HL-60 (cell line): ENCODE measurements at regions not wholly inside any gene's neighbourhood (a gene's known extent, or its start where the extent isn't known, plus 50 kb on each side); places are given as distances from the start of the nearest gene placed in this dataset.

Source experiments
- DNase-seq, 2 experiments: peaks; one replicate each; pipeline ENCODE4 v3.0.0-alpha.2; 2010 to 2020; ENCODE audit warnings: low read depth in 1 of 2, low spot score in 1 of 2
- H3K27ac ChIP-seq: fragments of 250-450 bp; sonication (Bioruptor Pico); replicated peaks from 2 replicates; pipeline ENCODE4 v1.5.1; 2020; ENCODE audit warnings: mild to moderate bottlenecking, moderate library complexity
- H3K27me3 ChIP-seq: fragments of 250-450 bp; sonication (Bioruptor Pico); 2 replicates; pipeline ENCODE4 v1.5.1; 2021; ENCODE audit warnings: mild to moderate bottlenecking, moderate library complexity; ENCODE audit not compliant: insufficient read depth, poor library complexity, severe bottlenecking
- H3K4me3 ChIP-seq: replicated peaks from 2 replicates; pipeline ENCODE4 v1.5.1; 2011; ENCODE audit warnings: mild to moderate bottlenecking, control low read depth, low read length; ENCODE audit not compliant: insufficient read depth
- CTCF ChIP-seq: IDR thresholded peaks from one replicate; pipeline ENCODE4 v1.5.1; 2011; ENCODE audit warnings: low read length, control low read depth, inconsistent platforms; ENCODE audit not compliant: insufficient read depth
- GABPA ChIP-seq: IDR thresholded peaks from 2 replicates; pipeline ENCODE4 v1.6.1; 2012; ENCODE audit warnings: low read depth
- POLR2AphosphoS5 ChIP-seq: IDR thresholded peaks from 2 replicates; pipeline ENCODE4 v1.6.1; 2012; ENCODE audit warnings: low read depth
- REST ChIP-seq: IDR thresholded peaks from 2 replicates; pipeline ENCODE4 v1.6.1; 2012; ENCODE audit warnings: low read depth; ENCODE audit not compliant: insufficient replicate concordance
- SPI1 ChIP-seq: IDR thresholded peaks from 2 replicates; pipeline ENCODE4 v1.6.1; 2012; ENCODE audit warnings: low read depth, mild to moderate bottlenecking, borderline replicate concordance

- DNase-seq, result no peak
- no peaks in the 10 kb centered on the region for H3K27me3 ChIP-seq
- no peak overlapping the region for H3K27ac ChIP-seq
- TF ChIP-seq POLR2AphosphoS5 (no peak), SPI1 (no peak), REST (no peak), GABPA (no peak), CTCF (no peak)
- no peak overlapping the region for H3K4me3 ChIP-seq
Observed at GRCh38 chr1:235925016-235925415, 58.3 kb upstream of the LYST start.

GRCh38 chr1:235923466-235924021, 56.8 kb upstream of the LYST start:
- no peak for DNase-seq
- no peaks in the 10 kb centered on the region for H3K27me3 ChIP-seq
- no peak overlapping the region for H3K27ac ChIP-seq
- TF ChIP-seq POLR2AphosphoS5 (no peak), SPI1 (no peak), CTCF (no peak), REST (no peak), GABPA (no peak)
- H3K4me3 ChIP-seq, result no peak overlapping the region

GRCh38 chr1:235920596-235921375, 54.1 kb upstream of the LYST start:
- no peak overlapping the region for H3K4me3 ChIP-seq
- no peak for DNase-seq
- H3K27me3 ChIP-seq, result no peaks in the 10 kb centered on the region
- no peak for TF ChIP-seq POLR2AphosphoS5
- TF ChIP-seq SPI1, result no peak
- TF ChIP-seq CTCF, result no peak
- H3K27ac ChIP-seq, result no peak overlapping the region
